IMR-90 (cell line): ENCODE measurements at regions not wholly inside any gene's neighbourhood (a gene's known extent, or its start where the extent isn't known, plus 50 kb on each side); places are given as distances from the start of the nearest gene placed in this dataset.
"Not testable (repeated sequence)": the region's sequence is repeated elsewhere in the genome, so short reads cannot be mapped to it uniquely, and the experiment has no call there.

Experiments used
- ATAC-seq: fragments of 200-7000 bp; cut with Tn5 transposase; 2 replicates; pipeline ENCODE4 v1.9.1; 2020; ENCODE audit warnings: low read depth, mild to moderate bottlenecking, moderate library complexity
- BruUV-seq: library from RNA; stranded (reverse); fragments of 400-500 nt; replicated peaks from 2 replicates; lab custom pipeline; 2021; lab: Mats Ljungman, UMichigan
- CTCF ChIA-PET: fragments of 300-600 bp; formaldehyde crosslinking; extraction: SDS; loops from one replicate; lab custom pipeline; 2021; ENCODE audit warnings: antibody characterized with exemption; lab: Yijun Ruan, JAX
- POLR2A ChIA-PET: fragments of 300-600 bp; sonication (Branson Sonifier 250); formaldehyde crosslinking; loops from one replicate; lab custom pipeline; 2022; ENCODE audit warnings: antibody characterized with exemption; ENCODE audit not compliant: unreplicated experiment; lab: Charles Lee
- DNase-seq: peaks from one replicate; pipeline ENCODE4 v3.0.0; 2013
- H2AFZ ChIP-seq: replicated peaks from 2 replicates; pipeline ENCODE3; 2013; ENCODE audit warnings: low read length, mild to moderate bottlenecking; ENCODE audit not compliant: poor library complexity
- H2AK5ac ChIP-seq: 2 replicates; pipeline ENCODE4 v1.6.1; 2013; ENCODE audit warnings: low read depth, low read length, inconsistent platforms
- H2AK9ac ChIP-seq: replicated peaks from 2 replicates; pipeline ENCODE3; 2013; ENCODE audit warnings: mild to moderate bottlenecking, low read depth, low read length, moderate library complexity; ENCODE audit not compliant: poor library complexity
- H2BK120ac ChIP-seq: 2 replicates; pipeline ENCODE4 v1.6.1; 2013; ENCODE audit warnings: low read depth, low read length, inconsistent platforms
- H2BK15ac ChIP-seq: 3 replicates; pipeline ENCODE4 v1.6.1; 2013; ENCODE audit warnings: low read depth, low read length, inconsistent platforms
- H2BK20ac ChIP-seq: 2 replicates; pipeline ENCODE4 v1.6.1; 2013; ENCODE audit warnings: low read depth, mild to moderate bottlenecking, inconsistent platforms, low read length, moderate library complexity
- H2BK5ac ChIP-seq: 2 replicates; pipeline ENCODE4 v1.6.1; 2013; ENCODE audit warnings: mild to moderate bottlenecking, low read depth, low read length, inconsistent platforms; ENCODE audit not compliant: poor library complexity, severe bottlenecking
- H3K14ac ChIP-seq: replicated peaks from 2 replicates; pipeline ENCODE4 v1.6.1; 2013; ENCODE audit warnings: low read depth, low read length, inconsistent platforms
- H3K18ac ChIP-seq: 2 replicates; pipeline ENCODE4 v1.6.1; 2013; ENCODE audit warnings: low read depth, low read length, control low read depth
- H3K23ac ChIP-seq: 2 replicates; pipeline ENCODE4 v1.6.1; 2013; ENCODE audit warnings: low read depth, low read length, inconsistent platforms
- H3K27ac ChIP-seq: 2 replicates; pipeline ENCODE4 v1.5.1; 2013; ENCODE audit warnings: mild to moderate bottlenecking, control low read depth, low read length; ENCODE audit not compliant: insufficient read depth
- H3K27me3 ChIP-seq: 2 replicates; pipeline ENCODE4 v1.6.1; 2013; ENCODE audit warnings: low read length; ENCODE audit not compliant: control insufficient read depth, insufficient read depth
- H3K36me3 ChIP-seq: 2 replicates; pipeline ENCODE4 v1.6.1; 2013; ENCODE audit warnings: low read length, mixed read lengths; ENCODE audit not compliant: control insufficient read depth, insufficient read depth
- H3K4ac ChIP-seq: 2 replicates; pipeline ENCODE4 v1.6.1; 2013; ENCODE audit warnings: low read depth, low read length, inconsistent platforms
- H3K4me1 ChIP-seq: 2 replicates; pipeline ENCODE4 v1.6.1; 2013; ENCODE audit warnings: low read length, mixed read lengths; ENCODE audit not compliant: control insufficient read depth, insufficient read depth
- H3K4me2 ChIP-seq: 2 replicates; pipeline ENCODE4 v1.6.1; 2013; ENCODE audit warnings: low read depth, mild to moderate bottlenecking, control low read depth, low read length, moderate library complexity
- H3K4me3 ChIP-seq: 2 replicates; pipeline ENCODE4 v1.5.1; 2013; ENCODE audit warnings: low read depth, mild to moderate bottlenecking, control low read depth, low read length, moderate library complexity; ENCODE audit not compliant: insufficient read depth
- H3K56ac ChIP-seq: 2 replicates; pipeline ENCODE4 v1.6.1; 2013; ENCODE audit warnings: low read length, inconsistent platforms; ENCODE audit not compliant: insufficient read depth; ENCODE audit errors: extremely low read depth
- H3K79me1 ChIP-seq, 2 experiments: 2 replicates each; pipeline ENCODE4 v1.6.1; 2013; ENCODE audit warnings: low read length in 2 of 2, inconsistent platforms in 1 of 2, low read depth in 1 of 2
- H3K9ac ChIP-seq: 2 replicates; pipeline ENCODE4 v1.6.1; 2013; ENCODE audit warnings: low read depth, low read length, control low read depth
- H3K9me1 ChIP-seq: 2 replicates; pipeline ENCODE4 v1.6.1; 2013; ENCODE audit warnings: low read length, inconsistent platforms; ENCODE audit not compliant: insufficient read depth
- H3K9me3 ChIP-seq: 2 replicates; pipeline ENCODE4 v1.6.1; 2013; ENCODE audit warnings: low read length; ENCODE audit not compliant: control insufficient read depth, insufficient read depth
- H4K20me1 ChIP-seq: 2 replicates; pipeline ENCODE4 v1.6.1; 2013; ENCODE audit warnings: low read length, inconsistent platforms; ENCODE audit not compliant: insufficient read depth
- H4K5ac ChIP-seq: 2 replicates; pipeline ENCODE4 v1.6.1; 2013; ENCODE audit warnings: mild to moderate bottlenecking, low read depth, low read length, control low read depth
- H4K8ac ChIP-seq, 2 experiments: 2 replicates each; pipeline ENCODE4 v1.6.1; 2013; ENCODE audit warnings: low read depth in 2 of 2, low read length in 2 of 2, control low read depth in 1 of 2, inconsistent platforms in 1 of 2
- H4K91ac ChIP-seq: 2 replicates; pipeline ENCODE4 v1.6.1; 2013; ENCODE audit warnings: low read depth, low read length, inconsistent platforms; ENCODE audit not compliant: insufficient read depth
- WGBS, 2 experiments: methylation state at CpG; one replicate each; pipeline versions ENCODE4 v1.1.5 to v1.1.7; 2013; ENCODE audit warnings: missing lambda C conversion rate in 2 of 2; ENCODE audit not compliant: insufficient read length in 1 of 2; ENCODE audit errors: extremely low coverage in 2 of 2; 5-methylcytosine and 5-hydroxymethylcytosine counted together
- dilution Hi-C: fragments of 300-500 bp; cut with HindIII; formaldehyde crosslinking; loops from one replicate; pipeline ENCODE4 v1.14.3; 2018; ENCODE audit warnings: low sequenced_read_pairs; ENCODE audit not compliant: unreplicated experiment
- in situ Hi-C: fragments of 300-500 bp; cut with MboI; formaldehyde crosslinking; loops from 3 replicates; pipeline ENCODE4 v1.14.3; 2019; ENCODE audit warnings: low sequenced_read_pairs, inconsistent platforms, mixed read lengths
- intact Hi-C: fragments of 100-400 bp; cut with micrococcal nuclease; formaldehyde crosslinking; loops from 2 replicates; pipeline ENCODE4 v1.10.0; 2022

DNA sequence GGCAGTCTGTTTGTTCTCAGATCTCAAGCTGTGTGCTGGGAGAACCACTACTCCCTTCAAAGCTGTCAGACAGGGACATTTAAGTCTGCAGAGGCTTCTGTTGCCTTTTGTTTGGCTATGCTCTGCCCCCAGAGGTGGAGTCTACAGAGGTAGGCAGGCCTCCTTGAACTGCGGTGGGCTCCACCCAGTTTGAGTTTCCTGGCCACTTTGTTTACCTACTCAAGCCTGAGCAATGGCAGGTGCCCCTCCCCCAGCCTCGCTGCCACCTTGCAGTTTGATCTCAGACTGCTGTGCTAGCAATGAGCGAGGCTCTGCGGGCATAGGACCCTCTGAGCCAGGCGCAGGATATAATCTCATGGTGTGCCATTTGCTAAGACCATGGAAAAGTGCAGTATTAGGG lies 138.3 kb downstream of the TPBG start:
- H3K23ac ChIP-seq, in situ Hi-C loops, H2BK15ac ChIP-seq, H3K27me3 ChIP-seq, H2AFZ ChIP-seq, H3K4me2 ChIP-seq, DNase-seq, H3K4me1 ChIP-seq, H4K8ac ChIP-seq, H3K4me3 ChIP-seq, BruUV-seq, dilution Hi-C loops, H3K79me1 ChIP-seq, H3K9ac ChIP-seq, H4K91ac ChIP-seq, H3K18ac ChIP-seq, H3K27ac ChIP-seq, H4K20me1 ChIP-seq, H2BK5ac ChIP-seq, CTCF ChIA-PET, H3K56ac ChIP-seq, H2BK120ac ChIP-seq, H3K9me3 ChIP-seq, H3K14ac ChIP-seq, POLR2A ChIA-PET, intact Hi-C loops, H3K9me1 ChIP-seq, H2BK20ac ChIP-seq, ATAC-seq, H2AK9ac ChIP-seq, H4K5ac ChIP-seq, H3K36me3 ChIP-seq, H3K4ac ChIP-seq, H2AK5ac ChIP-seq: not testable (repeated sequence)
- no CpG with 5 or more reads among the region's 5 CpGs for WGBS, 2 experiments
